HEK293T (cell line): ENCODE measurements at regions not wholly inside any gene's neighbourhood (a gene's known extent, or its start where the extent isn't known, plus 50 kb on each side); places are given as distances from the start of the nearest gene placed in this dataset.

Source experiments
- BHLHE40 ChIP-seq: fragments of 450-650 bp; IDR thresholded peaks from 2 replicates; pipeline ENCODE4 v1.6.1; 2016; ENCODE audit warnings: mild to moderate bottlenecking, moderate library complexity, borderline replicate concordance
- CTBP1 ChIP-seq: fragments of 450-650 bp; IDR thresholded peaks from 2 replicates; pipeline ENCODE4 v1.6.1; 2016; ENCODE audit warnings: borderline replicate concordance
- ELF4 ChIP-seq: fragments of 450-650 bp; IDR thresholded peaks from 2 replicates; pipeline ENCODE4 v1.6.1; 2017; ENCODE audit warnings: antibody characterized with exemption
- FOXA1 ChIP-seq: fragments of 450-650 bp; IDR thresholded peaks from 2 replicates; pipeline ENCODE4 v1.6.1; 2016; ENCODE audit warnings: mild to moderate bottlenecking
- FOXK2 ChIP-seq: fragments of 450-650 bp; IDR thresholded peaks from 2 replicates; pipeline ENCODE4 v1.6.1; 2016; ENCODE audit warnings: mild to moderate bottlenecking
- FOXM1 ChIP-seq: fragments of 450-650 bp; IDR thresholded peaks from 2 replicates; pipeline ENCODE4 v1.6.1; 2017; ENCODE audit warnings: mild to moderate bottlenecking, borderline replicate concordance
- HDGF ChIP-seq: fragments of 450-650 bp; IDR thresholded peaks from 2 replicates; pipeline ENCODE4 v1.6.1; 2017; ENCODE audit warnings: antibody characterized with exemption, borderline replicate concordance
- NFRKB ChIP-seq: fragments of 450-650 bp; IDR thresholded peaks from 2 replicates; pipeline ENCODE4 v1.6.1; 2016; ENCODE audit warnings: mild to moderate bottlenecking, moderate library complexity
- PKNOX1 ChIP-seq: fragments of 450-650 bp; IDR thresholded peaks from 2 replicates; pipeline ENCODE4 v1.6.1; 2016
- SP1 ChIP-seq: fragments of 450-650 bp; IDR thresholded peaks from 2 replicates; pipeline ENCODE4 v1.6.1; 2017
- SUZ12 ChIP-seq: fragments of 450-650 bp; IDR thresholded peaks from 2 replicates; pipeline ENCODE4 v1.6.1; 2016; ENCODE audit warnings: mild to moderate bottlenecking
- ZNF384 ChIP-seq: fragments of 450-650 bp; IDR thresholded peaks from 2 replicates; pipeline ENCODE4 v1.6.1; 2016

DNA sequence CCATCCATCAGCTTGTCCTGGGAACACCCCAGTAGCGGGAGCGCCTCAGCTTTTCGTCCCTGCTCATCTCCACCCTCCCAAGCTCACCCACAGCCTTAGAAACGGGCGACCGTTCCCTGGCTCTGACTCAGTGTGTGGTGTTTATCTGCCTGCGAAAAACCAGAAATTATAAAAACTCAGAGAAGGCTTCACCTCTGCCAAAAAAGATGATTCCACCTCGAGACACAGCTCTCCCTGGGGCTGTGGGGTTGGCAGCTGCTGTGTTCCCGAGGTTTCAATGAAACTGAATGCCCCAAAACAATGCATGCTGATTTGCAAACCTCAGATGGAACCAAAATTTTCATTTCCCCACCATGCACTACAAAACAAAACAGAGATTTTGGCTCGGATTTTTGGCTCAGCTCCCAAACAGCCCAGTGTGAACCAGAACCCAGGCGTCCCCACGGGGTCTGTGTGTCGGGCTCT lies 62.4 kb upstream of the MED9 start:
- no peak for TF ChIP-seq ELF4
- TF ChIP-seq ZNF384, result no peak
- no peak for TF ChIP-seq NFRKB
- no peak for TF ChIP-seq CTBP1
- no peak for TF ChIP-seq FOXM1
- TF ChIP-seq FOXK2, result no peak
- no peak for TF ChIP-seq SP1
- no peak for TF ChIP-seq SUZ12
- TF ChIP-seq FOXA1, result no peak
- TF ChIP-seq BHLHE40, result no peak
- no peak for TF ChIP-seq HDGF
- no peak for TF ChIP-seq PKNOX1
